PC-3 (cell line): ENCODE measurements at regions not wholly inside any gene's neighbourhood (a gene's known extent, or its start where the extent isn't known, plus 50 kb on each side); places are given as distances from the start of the nearest gene placed in this dataset.

ENCODE experiments used
- ATAC-seq: fragments of 200-7000 bp; cut with Tn5 transposase; 2 replicates; pipeline ENCODE4 v1.9.1; 2020; ENCODE audit warnings: mild to moderate bottlenecking, moderate library complexity
- BruUV-seq: library from RNA; stranded (reverse); fragments of 400-500 nt; replicated peaks from 2 replicates; lab custom pipeline; 2021; lab: Mats Ljungman, UMichigan
- CTCF ChIA-PET: fragments of 300-600 bp; sonication (Branson Sonifier 250); formaldehyde crosslinking; loops from one replicate; lab custom pipeline; 2022; ENCODE audit warnings: antibody characterized with exemption; lab: Charles Lee
- POLR2A ChIA-PET: fragments of 300-600 bp; sonication (Branson Sonifier 250); formaldehyde crosslinking; loops from one replicate; lab custom pipeline; 2022; ENCODE audit warnings: antibody characterized with exemption; ENCODE audit not compliant: unreplicated experiment; lab: Charles Lee
- DNase-seq: peaks from one replicate; pipeline ENCODE4 v3.0.0-alpha.2; 2015
- H2AFZ ChIP-seq: fragments of 300-600 bp; sonication (generic); 2 replicates; pipeline ENCODE4 v1.6.0; 2016; ENCODE audit warnings: antibody characterized with exemption, low read length
- H3F3A ChIP-seq: fragments of 300-600 bp; sonication (generic); one replicate; pipeline ENCODE4 v1.6.0; 2017; ENCODE audit warnings: antibody characterized with exemption, low read length, control low read depth, mild to moderate bottlenecking; ENCODE audit not compliant: unreplicated experiment
- H3K27ac ChIP-seq: fragments of 300-600 bp; sonication (generic); 2 replicates; pipeline ENCODE4 v1.5.1; 2016; ENCODE audit warnings: mild to moderate bottlenecking, low read length
- H3K27me3 ChIP-seq: fragments of 300-600 bp; sonication (generic); 2 replicates; pipeline ENCODE4 v1.6.1; 2016; ENCODE audit warnings: low read length, mixed read lengths
- H3K36me3 ChIP-seq: fragments of 300-600 bp; sonication (generic); 2 replicates; pipeline ENCODE4 v1.6.1; 2016; ENCODE audit warnings: low read depth, mixed run types, low read length, mixed read lengths
- H3K4me1 ChIP-seq: fragments of 300-600 bp; sonication (generic); 2 replicates; pipeline ENCODE4 v1.5.1; 2016; ENCODE audit warnings: low read length; ENCODE audit not compliant: insufficient read depth
- H3K4me2 ChIP-seq: fragments of 300-600 bp; sonication (generic); 2 replicates; pipeline ENCODE4 v1.6.0; 2016; ENCODE audit warnings: low read length
- H3K4me3 ChIP-seq: fragments of 300-600 bp; sonication (generic); 2 replicates; pipeline ENCODE4 v1.5.1; 2016; ENCODE audit warnings: mild to moderate bottlenecking, low read length, mixed read lengths
- H3K79me2 ChIP-seq: fragments of 300-600 bp; sonication (generic); 2 replicates; pipeline ENCODE4 v1.6.1; 2017; ENCODE audit warnings: low read length, mixed read lengths
- H3K9ac ChIP-seq: fragments of 300-600 bp; sonication (generic); 2 replicates; pipeline ENCODE4 v1.6.0; 2016; ENCODE audit warnings: mild to moderate bottlenecking, low read length
- H3K9me2 ChIP-seq: fragments of 300-600 bp; sonication (generic); replicated peaks from 2 replicates; pipeline ENCODE4 v1.6.1; 2016; ENCODE audit warnings: mixed run types, low read length, mixed read lengths
- H3K9me3 ChIP-seq: fragments of 300-600 bp; sonication (generic); 2 replicates; pipeline ENCODE4 v1.6.1; 2016; ENCODE audit warnings: low read length, mixed read lengths
- H4K20me1 ChIP-seq: fragments of 300-600 bp; sonication (generic); 2 replicates; pipeline ENCODE4 v1.6.1; 2016; ENCODE audit warnings: low read length, mixed read lengths
- EZH2 ChIP-seq: fragments of 300-600 bp; sonication (generic); IDR thresholded peaks from one replicate; pipeline ENCODE4 v1.6.1; 2017; ENCODE audit warnings: antibody characterized with exemption, mild to moderate bottlenecking, low read length; ENCODE audit not compliant: unreplicated experiment
- EZH2phosphoT487 ChIP-seq: fragments of 300-600 bp; sonication (generic); IDR thresholded peaks from 2 replicates; pipeline ENCODE4 v1.6.1; 2018; ENCODE audit warnings: mild to moderate bottlenecking, antibody characterized with exemption, low read length, borderline replicate concordance
- intact Hi-C: fragments of 100-400 bp; cut with micrococcal nuclease; formaldehyde crosslinking; loops from 2 replicates; pipeline ENCODE4 v1.9.0; 2023
- TF ChIP-seq, protein P1 (sequence below): fragments of 300-600 bp; sonication (generic); conservative IDR thresholded peaks from 2 replicates; pipeline ENCODE4 v1.5.1; 2017; ENCODE audit warnings: antibody characterized with exemption, low read depth, mild to moderate bottlenecking, low read length

GRCh38 chr15:87781959-87782625 is 474.4 kb downstream of the NTRK3 start:
- intact Hi-C loops: no loop called here
- no peak for TF ChIP-seq EZH2phosphoT487
- TF ChIP-seq EZH2: no peak
- TF ChIP-seq, protein P1, sequence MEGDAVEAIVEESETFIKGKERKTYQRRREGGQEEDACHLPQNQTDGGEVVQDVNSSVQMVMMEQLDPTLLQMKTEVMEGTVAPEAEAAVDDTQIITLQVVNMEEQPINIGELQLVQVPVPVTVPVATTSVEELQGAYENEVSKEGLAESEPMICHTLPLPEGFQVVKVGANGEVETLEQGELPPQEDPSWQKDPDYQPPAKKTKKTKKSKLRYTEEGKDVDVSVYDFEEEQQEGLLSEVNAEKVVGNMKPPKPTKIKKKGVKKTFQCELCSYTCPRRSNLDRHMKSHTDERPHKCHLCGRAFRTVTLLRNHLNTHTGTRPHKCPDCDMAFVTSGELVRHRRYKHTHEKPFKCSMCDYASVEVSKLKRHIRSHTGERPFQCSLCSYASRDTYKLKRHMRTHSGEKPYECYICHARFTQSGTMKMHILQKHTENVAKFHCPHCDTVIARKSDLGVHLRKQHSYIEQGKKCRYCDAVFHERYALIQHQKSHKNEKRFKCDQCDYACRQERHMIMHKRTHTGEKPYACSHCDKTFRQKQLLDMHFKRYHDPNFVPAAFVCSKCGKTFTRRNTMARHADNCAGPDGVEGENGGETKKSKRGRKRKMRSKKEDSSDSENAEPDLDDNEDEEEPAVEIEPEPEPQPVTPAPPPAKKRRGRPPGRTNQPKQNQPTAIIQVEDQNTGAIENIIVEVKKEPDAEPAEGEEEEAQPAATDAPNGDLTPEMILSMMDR: no peak
- ChIA-PET CTCF (no interaction called here), POLR2A (no interaction called here)
- no peak overlapping the region for H3K4me2 ChIP-seq
- no peak for ATAC-seq
- no peaks in the 10 kb centered on the region for H3K79me2 ChIP-seq
- H3K4me3 ChIP-seq: no peak overlapping the region
- DNase-seq: no peak
- no peaks in the 10 kb centered on the region for H3K9me2 ChIP-seq
- H3K27me3 ChIP-seq: no peaks in the 10 kb centered on the region
- H3K9me3 ChIP-seq: no peaks in the 10 kb centered on the region
- H3K4me1 ChIP-seq: no peaks in the 10 kb centered on the region
- H3K27ac ChIP-seq: no peak overlapping the region
- H3K36me3 ChIP-seq: no peaks in the 10 kb centered on the region
- no peak overlapping the region for H2AFZ ChIP-seq
- H3F3A ChIP-seq: no peaks in the 10 kb centered on the region
- H4K20me1 ChIP-seq: no peaks in the 10 kb centered on the region
- H3K9ac ChIP-seq: no peak overlapping the region
- no TSS peak for BruUV-seq

GRCh38 chr15:87779746-87780145 is 476.8 kb downstream of the NTRK3 start:
- intact Hi-C loops: no loop called here
- no peak for DNase-seq
- Histone ChIP-seq H3K36me3 (no peaks in the 10 kb centered on the region), H3K9ac (no peak overlapping the region), H3K4me2 (no peak overlapping the region), H4K20me1 (no peaks in the 10 kb centered on the region), H3K79me2 (no peaks in the 10 kb centered on the region), H3K9me2 (no peaks in the 10 kb centered on the region), H2AFZ (no peak overlapping the region), H3K4me1 (no peaks in the 10 kb centered on the region), H3K27ac (no peak overlapping the region), H3K9me3 (no peaks in the 10 kb centered on the region), H3K4me3 (no peak overlapping the region), H3F3A (no peaks in the 10 kb centered on the region), H3K27me3 (no peaks in the 10 kb centered on the region)
- POLR2A ChIA-PET: no interaction called here
- CTCF ChIA-PET: no interaction called here
- no TSS peak for BruUV-seq
- no peak for ATAC-seq
- TF ChIP-seq EZH2: no peak
- TF ChIP-seq EZH2phosphoT487: no peak
- TF ChIP-seq, protein P1: no peak

DNA sequence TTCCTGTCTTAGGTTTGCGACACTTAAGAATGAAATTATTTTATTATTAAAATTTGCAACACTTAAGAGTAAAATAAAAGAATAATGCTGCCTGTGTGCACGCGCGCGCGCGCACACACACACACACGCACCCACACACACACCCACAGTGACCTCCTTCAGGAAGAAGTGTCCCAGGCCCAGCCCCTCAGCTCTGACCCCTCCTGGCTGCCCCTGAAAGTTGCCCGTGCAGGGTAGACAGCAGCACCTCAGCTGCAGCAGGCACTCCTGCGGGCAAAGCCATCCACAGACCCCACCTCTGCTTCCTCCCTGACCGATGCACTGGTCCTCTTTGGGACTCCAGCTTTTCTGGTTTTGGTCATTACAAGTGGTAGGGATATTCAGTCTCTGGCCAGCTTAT is 478.2 kb downstream of the NTRK3 start:
- no peaks in the 10 kb centered on the region for H3K36me3 ChIP-seq
- H3K4me2 ChIP-seq: no peak overlapping the region
- DNase-seq: no peak
- H3K79me2 ChIP-seq: no peaks in the 10 kb centered on the region
- ChIA-PET CTCF (no interaction called here), POLR2A (no interaction called here)
- H3K9me2 ChIP-seq: no peaks in the 10 kb centered on the region
- ATAC-seq: no peak
- H4K20me1 ChIP-seq: no peaks in the 10 kb centered on the region
- no peak overlapping the region for H3K9ac ChIP-seq
- H3K27ac ChIP-seq: no peak overlapping the region
- H3K27me3 ChIP-seq: no peaks in the 10 kb centered on the region
- BruUV-seq: no TSS peak
- no peaks in the 10 kb centered on the region for H3F3A ChIP-seq
- TF ChIP-seq EZH2 (no peak), EZH2phosphoT487 (no peak)
- TF ChIP-seq, protein P1: no peak
- no peaks in the 10 kb centered on the region for H3K9me3 ChIP-seq
- H3K4me3 ChIP-seq: no peak overlapping the region
- intact Hi-C loops: no loop called here
- no peak overlapping the region for H2AFZ ChIP-seq
- H3K4me1 ChIP-seq: no peaks in the 10 kb centered on the region
